K562 (cell line): ENCODE measurements at regions not wholly inside any gene's neighbourhood (a gene's known extent, or its start where the extent isn't known, plus 50 kb on each side); places are given as distances from the start of the nearest gene placed in this dataset.
A peak's percentile ranks its signal among the peaks of the same experiment; 100 is the strongest.

Experiments
- EWSR1 ChIP-seq: fragments of 450-650 bp; IDR thresholded peaks from 2 replicates; pipeline ENCODE4 v1.6.1; 2018; ENCODE audit warnings: borderline replicate concordance, mild to moderate bottlenecking, low read depth, moderate library complexity; ENCODE audit not compliant: partially characterized antibody
- KAT7 ChIP-seq: sonication (generic); formaldehyde crosslinking; IDR thresholded peaks from 2 replicates; pipeline ENCODE4 v1.8.0; 2022; ENCODE audit warnings: missing genetic modification reagents, mild to moderate bottlenecking, borderline replicate concordance
- NCOR1 ChIP-seq: fragments of 450-650 bp; IDR thresholded peaks from 2 replicates; pipeline ENCODE4 v1.6.1; 2016; ENCODE audit warnings: mild to moderate bottlenecking, moderate library complexity
- NEUROD1 ChIP-seq: fragments of 150-350 bp; IDR thresholded peaks from 2 replicates; pipeline ENCODE4 v1.6.1; 2014; ENCODE audit warnings: borderline replicate concordance, low read length, low read depth; ENCODE audit not compliant: partially characterized antibody
- RBFOX2 ChIP-seq: fragments of 200-400 bp; formaldehyde crosslinking; IDR thresholded peaks from 2 replicates; pipeline ENCODE4 v1.6.1; 2017; ENCODE audit warnings: low read depth, mild to moderate bottlenecking, low read length, moderate library complexity
- SIN3B ChIP-seq: fragments of 450-650 bp; IDR thresholded peaks from 2 replicates; pipeline ENCODE4 v1.6.1; 2017; ENCODE audit warnings: low read depth, mild to moderate bottlenecking, moderate library complexity
- ZNF12 ChIP-seq: sonication (generic); formaldehyde crosslinking; IDR thresholded peaks from 2 replicates; pipeline ENCODE4 v1.4.0; 2020; ENCODE audit warnings: mild to moderate bottlenecking, missing genetic modification reagents
- ZNF584 ChIP-seq: fragments of 200-800 bp; sonication (Bioruptor generic); IDR thresholded peaks from 2 replicates; pipeline ENCODE4 v1.6.1; 2016; ENCODE audit warnings: low read depth, mild to moderate bottlenecking, missing genetic modification characterization, missing compliant biosample characterization
- TF ChIP-seq, protein P1 (sequence below): sonication (generic); formaldehyde crosslinking; IDR thresholded peaks from 2 replicates; pipeline ENCODE4 v1.8.0; 2023; ENCODE audit warnings: missing genetic modification reagents, mild to moderate bottlenecking, borderline replicate concordance
- TF ChIP-seq, protein P2 (sequence below): fragments of 450-650 bp; IDR thresholded peaks from 2 replicates; pipeline ENCODE4 v1.6.1; 2016; ENCODE audit warnings: low read depth

DNA sequence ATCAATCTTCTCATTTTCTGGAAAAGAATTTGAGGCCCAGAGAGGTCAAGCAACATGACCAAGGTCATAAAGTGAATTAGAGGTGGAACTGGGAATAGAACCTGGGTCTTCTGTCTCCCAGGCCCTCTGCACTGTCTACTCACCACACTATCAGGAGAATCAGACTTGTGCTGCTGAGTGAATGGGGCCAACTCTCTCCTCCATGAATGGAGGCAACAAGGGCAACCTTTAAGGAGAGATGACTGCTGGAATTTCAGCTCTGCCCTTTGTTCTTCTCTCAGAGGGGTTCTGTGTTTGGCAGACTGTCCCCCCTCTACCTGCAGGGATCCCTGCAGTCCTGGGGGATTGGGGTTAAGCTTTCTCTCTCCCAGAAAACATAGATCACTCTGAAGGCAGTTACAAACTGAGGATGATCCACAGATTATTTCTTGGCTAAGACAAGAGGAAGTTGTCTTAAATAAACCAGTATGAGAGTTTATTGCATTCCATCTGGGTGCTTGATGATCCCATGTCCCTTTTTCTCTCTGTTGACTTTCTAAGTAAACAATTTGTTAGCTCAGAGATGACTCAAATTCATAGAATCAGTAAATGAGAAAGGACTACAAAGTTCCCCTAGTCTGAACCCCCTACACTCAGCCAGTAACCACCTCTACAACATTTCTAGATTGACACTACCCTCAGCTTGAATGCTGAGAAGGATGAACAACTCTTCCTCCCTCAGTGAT lies 99.0 kb upstream of the LIPC start (continued):
- TF ChIP-seq, protein P1, sequence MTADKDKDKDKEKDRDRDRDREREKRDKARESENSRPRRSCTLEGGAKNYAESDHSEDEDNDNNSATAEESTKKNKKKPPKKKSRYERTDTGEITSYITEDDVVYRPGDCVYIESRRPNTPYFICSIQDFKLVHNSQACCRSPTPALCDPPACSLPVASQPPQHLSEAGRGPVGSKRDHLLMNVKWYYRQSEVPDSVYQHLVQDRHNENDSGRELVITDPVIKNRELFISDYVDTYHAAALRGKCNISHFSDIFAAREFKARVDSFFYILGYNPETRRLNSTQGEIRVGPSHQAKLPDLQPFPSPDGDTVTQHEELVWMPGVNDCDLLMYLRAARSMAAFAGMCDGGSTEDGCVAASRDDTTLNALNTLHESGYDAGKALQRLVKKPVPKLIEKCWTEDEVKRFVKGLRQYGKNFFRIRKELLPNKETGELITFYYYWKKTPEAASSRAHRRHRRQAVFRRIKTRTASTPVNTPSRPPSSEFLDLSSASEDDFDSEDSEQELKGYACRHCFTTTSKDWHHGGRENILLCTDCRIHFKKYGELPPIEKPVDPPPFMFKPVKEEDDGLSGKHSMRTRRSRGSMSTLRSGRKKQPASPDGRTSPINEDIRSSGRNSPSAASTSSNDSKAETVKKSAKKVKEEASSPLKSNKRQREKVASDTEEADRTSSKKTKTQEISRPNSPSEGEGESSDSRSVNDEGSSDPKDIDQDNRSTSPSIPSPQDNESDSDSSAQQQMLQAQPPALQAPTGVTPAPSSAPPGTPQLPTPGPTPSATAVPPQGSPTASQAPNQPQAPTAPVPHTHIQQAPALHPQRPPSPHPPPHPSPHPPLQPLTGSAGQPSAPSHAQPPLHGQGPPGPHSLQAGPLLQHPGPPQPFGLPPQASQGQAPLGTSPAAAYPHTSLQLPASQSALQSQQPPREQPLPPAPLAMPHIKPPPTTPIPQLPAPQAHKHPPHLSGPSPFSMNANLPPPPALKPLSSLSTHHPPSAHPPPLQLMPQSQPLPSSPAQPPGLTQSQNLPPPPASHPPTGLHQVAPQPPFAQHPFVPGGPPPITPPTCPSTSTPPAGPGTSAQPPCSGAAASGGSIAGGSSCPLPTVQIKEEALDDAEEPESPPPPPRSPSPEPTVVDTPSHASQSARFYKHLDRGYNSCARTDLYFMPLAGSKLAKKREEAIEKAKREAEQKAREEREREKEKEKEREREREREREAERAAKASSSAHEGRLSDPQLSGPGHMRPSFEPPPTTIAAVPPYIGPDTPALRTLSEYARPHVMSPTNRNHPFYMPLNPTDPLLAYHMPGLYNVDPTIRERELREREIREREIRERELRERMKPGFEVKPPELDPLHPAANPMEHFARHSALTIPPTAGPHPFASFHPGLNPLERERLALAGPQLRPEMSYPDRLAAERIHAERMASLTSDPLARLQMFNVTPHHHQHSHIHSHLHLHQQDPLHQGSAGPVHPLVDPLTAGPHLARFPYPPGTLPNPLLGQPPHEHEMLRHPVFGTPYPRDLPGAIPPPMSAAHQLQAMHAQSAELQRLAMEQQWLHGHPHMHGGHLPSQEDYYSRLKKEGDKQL (CRISPR knock-in tag) = no peak
- TF ChIP-seq, protein P2, sequence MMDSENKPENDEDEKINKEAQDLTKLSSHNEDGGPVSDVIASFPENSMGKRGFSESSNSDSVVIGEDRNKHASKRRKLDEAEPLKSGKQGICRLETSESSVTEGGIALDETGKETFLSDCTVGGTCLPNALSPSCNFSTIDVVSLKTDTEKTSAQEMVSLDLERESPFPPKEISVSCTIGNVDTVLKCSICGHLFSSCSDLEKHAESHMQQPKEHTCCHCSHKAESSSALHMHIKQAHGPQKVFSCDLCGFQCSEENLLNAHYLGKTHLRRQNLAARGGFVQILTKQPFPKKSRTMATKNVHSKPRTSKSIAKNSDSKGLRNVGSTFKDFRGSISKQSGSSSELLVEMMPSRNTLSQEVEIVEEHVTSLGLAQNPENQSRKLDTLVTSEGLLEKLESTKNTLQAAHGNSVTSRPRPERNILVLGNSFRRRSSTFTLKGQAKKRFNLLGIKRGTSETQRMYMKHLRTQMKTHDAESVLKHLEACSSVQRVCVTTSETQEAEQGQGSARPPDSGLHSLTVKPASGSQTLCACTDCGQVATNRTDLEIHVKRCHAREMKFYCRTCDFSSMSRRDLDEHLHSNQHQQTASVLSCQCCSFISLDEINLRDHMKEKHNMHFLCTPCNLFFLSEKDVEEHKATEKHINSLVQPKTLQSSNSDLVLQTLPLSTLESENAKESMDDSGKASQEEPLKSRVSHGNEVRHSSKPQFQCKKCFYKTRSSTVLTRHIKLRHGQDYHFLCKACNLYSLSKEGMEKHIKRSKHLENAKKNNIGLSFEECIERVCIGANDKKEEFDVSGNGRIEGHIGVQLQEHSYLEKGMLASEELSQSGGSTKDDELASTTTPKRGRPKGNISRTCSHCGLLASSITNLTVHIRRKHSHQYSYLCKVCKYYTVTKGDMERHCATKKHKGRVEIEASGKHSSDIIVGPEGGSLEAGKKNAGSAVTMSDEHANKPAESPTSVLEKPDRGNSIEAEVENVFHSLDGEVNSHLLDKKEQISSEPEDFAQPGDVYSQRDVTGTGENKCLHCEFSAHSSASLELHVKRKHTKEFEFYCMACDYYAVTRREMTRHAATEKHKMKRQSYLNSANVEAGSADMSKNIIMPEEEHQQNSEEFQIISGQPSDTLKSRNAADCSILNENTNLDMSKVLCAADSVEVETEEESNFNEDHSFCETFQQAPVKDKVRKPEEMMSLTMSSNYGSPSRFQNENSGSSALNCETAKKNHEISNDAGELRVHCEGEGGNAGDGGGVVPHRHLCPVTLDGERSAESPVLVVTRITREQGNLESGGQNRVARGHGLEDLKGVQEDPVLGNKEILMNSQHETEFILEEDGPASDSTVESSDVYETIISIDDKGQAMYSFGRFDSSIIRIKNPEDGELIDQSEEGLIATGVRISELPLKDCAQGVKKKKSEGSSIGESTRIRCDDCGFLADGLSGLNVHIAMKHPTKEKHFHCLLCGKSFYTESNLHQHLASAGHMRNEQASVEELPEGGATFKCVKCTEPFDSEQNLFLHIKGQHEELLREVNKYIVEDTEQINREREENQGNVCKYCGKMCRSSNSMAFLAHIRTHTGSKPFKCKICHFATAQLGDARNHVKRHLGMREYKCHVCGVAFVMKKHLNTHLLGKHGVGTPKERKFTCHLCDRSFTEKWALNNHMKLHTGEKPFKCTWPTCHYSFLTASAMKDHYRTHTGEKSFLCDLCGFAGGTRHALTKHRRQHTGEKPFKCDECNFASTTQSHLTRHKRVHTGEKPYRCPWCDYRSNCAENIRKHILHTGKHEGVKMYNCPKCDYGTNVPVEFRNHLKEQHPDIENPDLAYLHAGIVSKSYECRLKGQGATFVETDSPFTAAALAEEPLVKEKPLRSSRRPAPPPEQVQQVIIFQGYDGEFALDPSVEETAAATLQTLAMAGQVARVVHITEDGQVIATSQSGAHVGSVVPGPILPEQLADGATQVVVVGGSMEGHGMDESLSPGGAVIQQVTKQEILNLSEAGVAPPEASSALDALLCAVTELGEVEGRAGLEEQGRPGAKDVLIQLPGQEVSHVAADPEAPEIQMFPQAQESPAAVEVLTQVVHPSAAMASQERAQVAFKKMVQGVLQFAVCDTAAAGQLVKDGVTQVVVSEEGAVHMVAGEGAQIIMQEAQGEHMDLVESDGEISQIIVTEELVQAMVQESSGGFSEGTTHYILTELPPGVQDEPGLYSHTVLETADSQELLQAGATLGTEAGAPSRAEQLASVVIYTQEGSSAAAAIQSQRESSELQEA = no peak
- TF ChIP-seq RBFOX2 (no peak), ZNF12 (no peak), SIN3B (0 out of 2 replicates have a peak, but pooled peaks have one; percentile 12), NCOR1 (no peak), KAT7 (CRISPR knock-in tag) (0 out of 2 replicates have a peak, but pooled peaks have one; percentile 11), ZNF584 (CRISPR knock-in tag) (peak; percentile 97), NEUROD1 (no peak), EWSR1 (no peak)
